GM19463 (cell line): ENCODE measurements at regions not wholly inside any gene's neighbourhood (a gene's known extent, or its start where the extent isn't known, plus 50 kb on each side); places are given as distances from the start of the nearest gene placed in this dataset.

ENCODE experiments used
- ATAC-seq: cut with Tn5 transposase; IDR thresholded peaks from one replicate; pipeline ENCODE4 v1.9.1; 2021; ENCODE audit warnings: mild to moderate bottlenecking, moderate library complexity; ENCODE audit not compliant: unreplicated experiment

DNA sequence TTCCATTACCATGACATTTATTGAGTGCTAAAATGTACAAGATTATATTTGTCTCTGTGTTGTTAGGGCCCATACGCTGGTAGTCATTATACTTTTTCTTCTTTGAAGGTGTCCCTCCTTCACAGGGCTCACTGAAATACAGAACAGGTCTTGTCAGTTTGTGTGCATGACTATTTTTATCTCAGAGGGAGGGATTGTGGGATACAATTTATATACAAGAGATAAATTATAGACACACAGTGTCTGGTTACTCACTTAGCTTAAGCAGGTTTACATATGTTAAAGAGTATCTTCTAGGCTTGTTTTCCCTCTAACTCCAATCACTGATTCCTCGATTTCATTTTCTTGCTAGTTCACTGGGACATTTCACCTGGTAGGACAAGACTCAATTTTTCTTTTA, 143.3 kb upstream of the GUCY1A1 start:
- ATAC-seq, result no peak

DNA sequence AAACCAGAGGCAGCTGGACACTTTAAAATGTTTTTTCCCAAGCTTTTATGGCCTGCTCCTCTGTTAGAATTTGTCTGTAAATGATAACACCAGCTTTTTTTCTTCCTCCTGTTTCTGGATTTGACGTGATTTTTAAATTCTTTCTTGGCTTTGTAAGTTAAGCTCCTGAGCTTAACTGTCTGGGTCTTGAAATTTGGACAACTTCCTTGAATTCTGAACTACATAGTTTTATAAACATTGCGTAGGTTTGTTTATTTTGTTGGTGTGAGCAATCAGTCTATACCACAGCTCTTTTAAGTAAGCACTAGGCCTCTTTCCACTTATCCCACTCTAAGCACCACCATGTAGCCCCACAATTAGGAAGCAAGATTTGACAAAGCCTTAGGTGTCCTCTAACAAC, 144.4 kb upstream of the GUCY1A1 start:
- ATAC-seq, result no peak

DNA sequence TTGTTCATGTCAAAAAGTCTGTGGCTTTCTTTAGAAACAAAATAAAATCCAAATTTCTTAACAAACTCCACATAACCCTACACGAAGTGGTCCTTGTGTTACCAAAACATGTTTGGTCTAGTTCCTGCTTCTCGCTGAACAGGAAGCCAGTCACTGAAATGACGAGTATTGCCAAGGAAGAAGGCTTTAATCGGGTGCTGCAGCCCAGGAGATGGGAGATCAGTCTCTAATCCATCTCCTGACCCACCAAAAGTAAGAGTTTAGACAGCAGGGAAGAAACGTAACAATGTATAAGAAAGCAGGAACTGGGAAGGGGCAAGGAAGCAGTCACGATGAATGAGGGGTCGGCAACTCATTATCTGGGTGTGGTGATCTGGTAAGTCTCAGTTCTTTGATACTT, 144.6 kb upstream of the MAP9 start:
- no peak for ATAC-seq

DNA sequence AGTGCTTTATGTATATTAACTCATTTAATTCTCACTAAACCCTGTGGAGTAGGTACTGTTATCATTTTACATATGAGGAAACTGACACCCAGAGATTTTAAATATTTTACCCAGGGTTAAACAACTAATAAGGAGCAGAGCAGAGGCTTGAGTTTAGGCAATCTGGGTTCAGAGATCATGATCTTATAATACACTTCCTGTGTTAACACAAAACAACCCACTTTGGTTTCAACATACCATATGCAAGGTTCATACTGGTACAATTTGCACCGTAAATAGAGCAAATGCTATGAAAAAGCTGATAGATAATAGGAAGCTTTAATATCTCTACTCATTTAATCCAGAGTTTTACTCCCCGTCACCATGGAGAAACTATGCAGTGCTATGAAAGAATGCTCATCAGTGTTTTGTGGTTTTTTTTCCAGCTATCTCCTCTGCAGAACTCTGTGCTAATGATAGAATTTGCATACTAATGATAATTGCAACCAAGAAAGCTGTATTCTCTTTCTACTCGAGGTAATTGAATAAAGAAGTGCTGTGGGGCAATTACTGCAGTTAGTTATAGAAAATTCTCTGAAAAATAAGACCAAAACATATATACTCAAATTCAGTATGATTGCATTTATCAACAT, 138.8 kb upstream of the MAP9 start:
- ATAC-seq, result no peak

DNA sequence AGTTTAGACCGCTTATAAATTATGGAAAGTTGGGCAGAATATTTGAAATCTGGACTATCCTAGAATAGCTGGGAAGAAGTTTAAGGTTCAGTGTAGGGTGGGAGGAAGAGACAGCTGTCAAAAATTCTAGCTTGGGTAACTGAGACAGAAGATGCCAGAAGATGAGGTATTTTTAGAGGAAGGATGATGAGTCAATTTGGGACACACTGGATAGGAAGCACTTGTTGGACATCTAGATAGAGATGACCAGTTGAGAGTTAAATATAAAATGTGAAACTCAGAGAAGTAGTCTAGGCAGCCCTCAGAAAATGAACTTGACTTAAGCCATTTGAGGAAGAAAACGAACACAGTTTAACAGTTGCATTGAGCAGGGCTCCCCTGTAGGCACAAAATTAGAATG, 137.9 kb upstream of the MAP9 start:
- ATAC-seq, result no peak

DNA sequence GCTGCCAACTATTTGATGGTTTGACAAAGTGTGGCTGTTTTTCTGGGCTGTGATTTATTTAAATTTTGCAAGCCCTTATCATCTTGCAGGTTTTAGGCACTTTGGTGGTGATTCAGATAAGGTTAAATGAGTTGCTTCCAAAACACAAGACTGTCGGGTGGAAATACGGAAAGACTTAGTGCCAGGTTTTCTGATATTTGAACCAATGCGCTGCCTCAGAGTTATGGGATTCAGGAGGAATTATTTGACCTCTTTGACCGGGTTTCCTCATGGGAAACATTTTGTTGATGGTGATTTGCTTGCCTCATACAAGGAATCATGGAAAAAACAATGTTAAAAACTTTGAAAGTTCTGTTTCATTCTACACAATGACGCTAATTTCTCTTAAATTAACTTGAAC, 136.1 kb upstream of the MAP9 start:
- ATAC-seq, result no peak

DNA sequence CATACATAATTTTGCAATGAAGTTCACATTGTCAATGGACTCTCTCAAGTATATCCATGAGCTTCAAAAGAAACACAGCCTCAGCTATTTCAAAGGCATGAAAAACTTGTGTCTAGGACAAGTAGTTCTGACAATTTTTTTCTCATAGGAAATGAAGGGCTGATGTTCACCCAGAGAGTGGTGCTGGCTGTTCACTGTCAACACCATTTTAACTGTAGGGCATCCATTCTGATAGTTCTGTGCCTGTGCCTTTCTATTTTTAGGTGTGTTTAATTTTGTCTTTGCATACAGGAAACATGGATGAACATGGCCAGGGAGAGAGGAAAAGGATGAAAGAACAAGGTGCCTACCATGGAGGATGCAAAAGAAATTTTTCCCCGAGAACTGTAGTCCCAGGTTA, 135.3 kb upstream of the MAP9 start:
- no peak for ATAC-seq

DNA sequence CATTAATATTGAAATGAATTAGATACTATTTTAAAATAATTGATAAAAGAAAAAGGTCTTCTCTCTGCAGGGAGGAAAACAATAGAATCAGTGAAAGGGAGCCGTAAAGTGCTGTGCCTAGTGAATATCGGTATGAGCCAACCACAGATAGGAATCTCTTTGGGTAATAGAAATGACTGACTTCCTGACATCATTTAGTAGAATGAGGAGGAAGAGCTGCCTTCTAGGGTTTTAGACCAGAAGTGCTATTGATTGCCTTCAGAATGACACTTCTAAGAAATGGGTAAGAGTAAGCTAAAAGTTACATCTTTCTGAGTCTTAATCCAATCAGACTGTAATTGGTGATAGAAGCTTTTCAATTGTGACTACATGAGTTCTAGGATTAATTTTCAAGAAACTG, 134.0 kb upstream of the MAP9 start:
- no peak for ATAC-seq

DNA sequence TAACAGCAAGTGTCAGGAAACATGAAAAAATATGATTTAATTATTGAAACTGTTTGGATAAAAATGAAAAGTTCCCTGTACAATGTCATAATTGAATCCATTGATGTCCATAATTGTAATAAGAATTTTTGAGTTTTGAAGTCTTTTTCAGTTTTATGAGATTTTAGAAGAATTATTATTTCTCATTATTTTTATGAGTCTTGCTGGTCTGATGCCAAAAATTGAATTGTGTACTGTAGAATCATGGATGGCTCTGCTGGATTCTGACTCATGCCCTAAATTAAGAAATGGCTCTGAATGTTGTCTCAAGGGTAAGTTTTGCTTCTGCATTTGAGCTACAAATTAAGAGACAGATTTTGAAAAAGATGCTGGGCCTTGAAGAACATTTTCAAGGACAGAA, 132.8 kb upstream of the MAP9 start:
- no peak for ATAC-seq

DNA sequence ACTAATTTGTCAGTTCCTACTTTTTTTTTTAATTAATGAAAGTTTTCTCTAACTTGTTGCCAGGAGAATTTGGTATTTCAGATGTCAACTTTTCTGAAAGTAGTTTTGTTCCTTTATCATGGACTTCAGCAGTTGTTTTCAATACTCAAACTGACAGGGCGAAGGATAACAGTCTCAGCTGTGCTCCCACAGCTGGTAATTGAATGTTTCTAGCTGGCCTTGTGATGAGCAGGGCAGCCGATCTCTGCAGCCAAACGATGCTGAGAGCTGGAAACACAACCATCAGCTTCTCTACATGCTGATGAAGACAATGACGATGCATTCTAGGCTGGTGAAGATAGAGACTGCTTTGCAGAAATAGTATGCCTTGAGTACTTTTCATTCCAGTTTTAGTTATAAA, 130.0 kb upstream of the MAP9 start:
- no peak for ATAC-seq

DNA sequence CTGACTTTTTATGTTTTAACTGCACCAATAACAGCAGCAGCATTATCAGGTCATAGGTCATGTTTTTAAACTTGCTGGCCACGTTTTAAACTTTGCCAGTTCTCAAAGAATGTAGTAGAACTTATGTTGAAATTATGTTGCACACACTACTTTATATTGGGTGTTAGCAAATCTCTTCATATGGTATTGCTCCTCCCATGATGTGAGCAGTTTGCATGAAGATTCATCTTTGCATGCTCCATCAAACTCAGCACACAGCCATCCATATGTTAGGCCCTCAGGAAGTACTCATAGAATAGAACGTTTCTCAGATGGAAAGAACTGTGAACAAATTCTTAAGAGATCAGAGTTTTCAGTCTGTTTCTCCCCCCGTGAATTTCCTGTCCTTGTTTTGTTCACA, 128.6 kb upstream of the MAP9 start:
- no peak for ATAC-seq

DNA sequence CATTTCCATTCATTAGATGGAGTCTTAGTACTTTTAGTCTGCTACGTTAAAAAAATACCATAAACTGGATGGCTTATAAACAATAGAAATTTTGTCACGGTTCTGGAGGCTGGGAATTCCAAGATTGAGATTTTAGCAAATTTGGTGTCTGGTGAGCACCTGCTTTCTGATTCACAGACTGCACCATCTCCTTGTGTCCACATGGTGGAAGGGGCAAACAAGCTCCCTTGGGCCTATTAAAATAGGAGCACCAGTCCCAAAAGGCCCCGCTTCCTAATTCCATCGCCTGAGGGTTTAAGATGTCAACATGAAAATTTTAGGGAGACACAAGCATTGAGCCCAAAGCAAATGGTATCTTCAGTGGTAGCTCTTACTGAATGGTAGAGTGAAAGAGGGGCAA, 120.5 kb upstream of the MAP9 start:
- ATAC-seq, result no peak

DNA sequence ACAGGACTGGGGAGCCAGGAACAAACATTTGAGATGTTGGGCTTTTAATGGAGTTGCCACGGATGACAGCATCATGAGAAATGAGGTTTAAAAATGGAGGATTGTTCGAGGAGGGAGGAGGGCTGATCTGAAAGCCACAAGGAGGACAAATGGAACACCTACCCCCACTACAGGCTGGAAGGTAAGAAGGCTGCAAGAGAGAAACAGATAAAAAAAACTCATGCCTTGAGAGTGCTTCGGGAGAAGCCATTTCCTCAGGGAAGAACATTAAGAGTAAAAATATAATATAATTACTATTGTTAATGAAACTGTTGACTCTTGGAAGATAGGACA, 119.5 kb upstream of the MAP9 start:
- ATAC-seq, result no peak

DNA sequence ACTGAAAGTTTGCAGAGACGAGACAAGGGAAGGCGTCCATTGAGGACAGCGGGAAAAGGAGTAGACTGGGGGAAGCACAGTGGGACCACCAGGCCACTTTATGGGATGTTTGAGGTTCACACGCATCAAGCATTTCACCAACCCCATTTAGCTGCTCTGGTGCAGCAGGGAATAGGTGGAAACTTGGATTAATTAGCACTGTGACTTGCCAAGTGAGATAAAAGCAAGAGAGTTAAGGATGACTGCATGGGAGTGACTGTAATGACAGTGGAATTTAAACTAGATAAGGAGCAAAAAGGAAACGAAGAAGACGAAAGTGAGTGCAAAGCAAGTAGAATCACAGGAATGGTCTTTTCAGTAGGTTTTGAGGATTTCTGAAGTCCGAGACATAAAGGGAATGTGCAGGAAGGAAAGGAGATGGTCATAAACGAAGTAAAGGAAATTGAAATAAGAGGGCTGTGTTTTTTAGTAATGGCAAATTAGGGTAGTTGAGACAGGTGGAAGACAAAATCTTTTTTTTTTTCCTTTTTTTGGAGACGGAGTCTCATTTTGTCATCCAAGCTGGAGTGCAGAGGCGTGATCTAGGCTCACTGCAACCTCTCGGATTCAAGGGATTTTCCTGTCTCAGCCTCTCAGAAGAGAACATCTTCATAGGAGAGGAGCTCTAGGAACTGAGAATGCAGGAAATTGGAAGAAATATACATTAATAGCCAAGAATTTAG, 119.0 kb upstream of the MAP9 start:
- ATAC-seq, result no peak

DNA sequence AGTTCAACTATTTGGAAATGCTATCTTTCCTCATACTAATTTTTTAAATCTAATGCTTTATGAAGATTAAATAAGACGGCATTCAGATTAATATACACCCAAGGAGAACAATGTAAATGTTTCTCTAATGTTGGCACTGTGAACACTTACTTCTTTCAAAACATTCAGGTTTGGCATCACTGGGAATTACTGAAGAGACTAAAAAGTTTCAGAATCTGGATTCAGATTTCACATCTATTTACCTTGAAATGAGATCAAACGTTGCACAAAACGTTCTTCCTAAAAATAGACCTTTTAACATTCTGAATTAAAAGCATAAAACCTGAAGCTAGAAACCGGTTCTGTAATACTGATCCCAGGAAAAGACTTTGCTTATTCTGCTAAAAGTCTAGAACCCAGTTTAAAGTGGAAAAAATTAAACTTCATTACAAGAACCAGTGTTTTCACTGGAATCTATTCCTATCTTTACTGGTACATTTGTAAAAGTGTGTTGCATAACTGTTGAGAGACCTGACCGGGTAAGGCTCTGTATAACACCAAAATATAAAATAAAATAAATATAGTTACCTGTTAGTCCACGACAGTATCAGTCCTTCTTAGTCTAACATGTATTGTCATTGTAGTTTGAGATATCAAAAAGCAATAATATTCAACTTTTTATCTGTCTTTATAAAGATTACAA, 117.4 kb upstream of the MAP9 start:
- ATAC-seq, result no peak

DNA sequence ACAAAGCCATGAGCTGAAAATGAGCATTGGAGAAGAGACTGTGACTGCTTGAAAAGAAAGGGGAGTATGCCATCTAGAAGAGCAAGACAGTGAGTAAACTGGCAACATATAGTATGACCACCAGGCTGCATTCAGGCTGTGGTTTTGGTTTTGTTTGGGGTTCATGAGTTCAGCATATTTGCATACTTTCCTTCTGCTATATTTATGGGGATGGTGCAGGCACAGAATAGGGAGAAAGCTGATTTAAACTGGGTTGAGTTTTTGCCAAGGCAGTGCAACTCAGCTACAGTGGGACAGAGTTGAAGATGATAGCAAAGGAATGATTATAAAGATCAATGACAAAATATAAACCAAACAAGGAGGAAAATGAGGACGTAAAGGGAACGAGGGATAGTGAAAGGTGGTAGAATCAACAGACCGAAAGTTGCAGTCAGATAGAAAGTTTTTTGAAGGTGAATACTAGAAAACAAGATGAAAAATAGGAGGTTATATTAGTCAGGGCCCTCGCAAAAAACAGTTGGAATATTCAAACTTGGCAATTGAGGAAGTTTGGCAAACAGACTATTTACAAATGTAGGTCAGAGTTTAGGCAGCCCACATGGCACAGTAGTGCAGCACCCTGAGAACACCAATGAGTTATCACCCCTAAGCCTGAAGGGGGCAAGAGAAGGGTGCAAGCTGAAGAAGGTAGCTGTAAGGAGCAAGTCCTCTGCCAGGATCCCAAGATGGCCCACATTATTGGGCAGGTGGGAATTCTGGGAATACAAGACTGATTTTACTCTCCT, 114.8 kb upstream of the MAP9 start:
- peak; percentile 95 for ATAC-seq

DNA sequence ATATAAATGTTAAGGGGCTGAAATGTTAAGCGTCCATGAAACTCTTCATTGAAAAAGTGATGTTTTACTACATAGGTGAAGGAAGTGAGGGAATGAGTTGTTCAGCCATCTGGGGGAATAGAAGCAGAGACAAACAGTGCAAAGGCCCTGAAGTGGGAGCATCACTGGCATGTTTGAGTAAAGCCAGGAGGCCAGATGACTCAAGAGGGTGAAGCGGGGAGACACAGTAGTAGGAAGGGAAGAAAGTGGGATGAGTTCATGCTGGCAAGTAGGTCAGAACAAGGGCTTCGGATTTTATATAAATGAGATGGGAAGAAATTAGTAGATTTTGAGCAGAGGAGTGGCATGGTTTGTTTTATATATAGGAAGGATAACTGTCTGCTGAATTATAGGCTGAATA, 112.5 kb upstream of the MAP9 start:
- no peak for ATAC-seq

DNA sequence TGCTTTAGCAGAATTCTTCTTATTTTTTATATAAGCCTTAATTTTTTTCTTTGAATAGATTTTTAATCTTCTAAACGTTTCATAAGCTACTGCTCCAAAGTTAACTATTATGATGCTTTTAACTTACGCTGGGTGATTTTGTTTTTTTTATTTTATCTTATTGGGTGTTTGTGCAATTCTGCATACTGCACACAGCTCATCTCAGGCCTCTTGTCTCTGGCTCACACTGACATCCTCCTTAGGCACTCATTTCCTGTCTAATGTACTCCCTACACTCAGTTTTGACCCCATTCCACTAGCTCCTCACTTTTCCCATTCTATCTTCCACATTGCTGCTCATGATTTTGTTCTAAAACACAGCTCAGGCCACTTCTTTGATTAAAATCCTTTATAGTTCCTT, 111.9 kb upstream of the MAP9 start:
- ATAC-seq, result no peak

DNA sequence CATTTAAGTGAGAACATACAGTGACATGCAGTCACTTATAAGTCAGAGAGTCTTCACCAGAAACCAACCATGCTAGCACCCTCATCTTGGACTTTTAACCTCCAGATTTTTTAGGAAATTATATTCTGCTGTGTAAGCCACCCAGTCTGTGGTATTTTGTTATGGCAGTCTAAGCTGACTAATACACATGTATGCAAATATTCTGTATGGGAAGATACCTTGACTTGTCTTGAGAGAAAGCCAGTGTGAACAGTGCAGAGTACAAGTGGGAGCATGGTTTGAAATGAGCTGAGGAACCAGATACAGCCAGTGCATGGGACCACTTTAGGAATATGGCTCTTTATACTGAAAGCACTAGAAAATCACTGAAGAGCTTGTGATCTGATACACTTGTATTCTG, 110.4 kb upstream of the MAP9 start:
- no peak for ATAC-seq

DNA sequence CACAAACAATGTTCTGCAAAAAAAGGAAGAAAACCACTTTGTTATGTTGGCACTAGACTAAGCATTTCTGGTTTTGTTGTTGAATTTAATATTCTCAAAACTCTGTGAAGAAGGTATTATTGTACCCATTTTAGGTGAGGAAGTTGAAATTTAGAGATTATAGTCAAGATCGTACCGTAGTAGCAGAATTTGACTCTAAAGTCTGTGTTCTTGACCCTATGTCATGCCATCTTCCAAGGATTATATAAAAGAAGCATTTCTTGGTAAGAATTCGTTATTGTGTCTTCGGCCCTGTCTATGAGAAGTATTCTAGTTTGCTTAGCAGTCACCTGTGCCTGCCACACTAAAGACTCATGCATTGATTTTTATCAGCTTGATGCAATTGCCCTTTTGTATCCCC, 104.4 kb upstream of the MAP9 start:
- no peak for ATAC-seq

DNA sequence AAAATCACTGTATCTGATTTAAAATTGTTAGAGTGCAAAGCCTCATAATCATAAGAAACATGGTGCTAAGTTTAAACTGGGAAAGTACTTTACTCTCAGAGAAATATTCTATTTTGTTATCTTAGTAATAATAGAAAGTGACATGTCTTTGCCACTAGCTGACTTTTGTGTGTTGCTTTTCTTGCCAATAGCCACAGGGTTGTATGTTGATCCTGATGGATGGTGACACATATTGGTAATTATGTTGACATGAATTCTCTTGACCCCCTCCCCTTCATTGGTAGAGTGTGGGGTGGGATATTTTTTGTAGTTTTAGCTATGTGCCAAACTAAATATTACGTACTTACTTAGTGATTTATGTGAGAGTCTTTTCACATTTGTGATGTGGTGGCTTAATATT, 103.1 kb upstream of the MAP9 start:
- ATAC-seq, result no peak

DNA sequence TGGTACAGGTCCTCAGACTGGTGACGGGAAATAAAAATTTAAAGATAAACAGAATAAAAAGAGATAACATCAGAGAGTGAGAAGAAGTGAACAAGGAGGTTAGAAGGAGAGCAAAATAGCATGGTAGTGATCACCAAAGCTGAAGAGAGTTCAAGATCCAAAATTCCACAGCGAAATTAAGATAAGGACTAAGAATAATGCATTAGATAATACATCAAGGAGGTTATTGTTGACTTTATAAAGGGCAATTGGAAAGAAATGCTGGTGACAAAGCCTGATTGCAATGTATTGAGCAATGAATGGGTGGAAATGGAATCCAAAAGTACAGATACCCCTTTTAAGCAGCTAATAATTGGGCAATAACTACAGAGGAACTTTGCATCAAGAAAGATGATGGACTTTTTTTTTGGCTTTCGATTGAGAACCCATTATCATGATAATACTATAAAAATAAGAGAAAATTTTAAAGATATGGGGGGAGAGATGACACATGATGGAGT, 101.6 kb upstream of the MAP9 start:
- no peak for ATAC-seq
